Suprapubic skin (tissue), 4 donors: ENCODE measurements at regions not wholly inside any gene's neighbourhood (a gene's known extent, or its start where the extent isn't known, plus 50 kb on each side); places are given as distances from the start of the nearest gene placed in this dataset.

Source experiments
- DNase-seq, 2 donors: peaks; one replicate each; pipeline ENCODE4 v3.0.0-alpha.2; 2019; ENCODE audit warnings: low spot score in 2 of 2
- H3K27ac ChIP-seq: fragments of 200-600 bp; sonication (generic); one replicate; pipeline ENCODE4 v1.5.1; 2019
- H3K27me3 ChIP-seq: fragments of 200-600 bp; sonication (generic); one replicate; pipeline ENCODE4 v1.5.1; 2019
- H3K36me3 ChIP-seq: fragments of 200-600 bp; sonication (generic); one replicate; pipeline ENCODE4 v1.5.1; 2019
- H3K4me1 ChIP-seq: fragments of 200-600 bp; sonication (generic); one replicate; pipeline ENCODE4 v1.5.1; 2019
- H3K4me3 ChIP-seq: fragments of 200-600 bp; sonication (generic); one replicate; pipeline ENCODE4 v1.5.1; 2019; ENCODE audit warnings: mild to moderate bottlenecking
- H3K9me3 ChIP-seq: fragments of 200-600 bp; sonication (generic); one replicate; pipeline ENCODE4 v1.5.1; 2019
- CTCF ChIP-seq, 2 donors: fragments of 200-600 bp in 1 of 2; fragments of 450-650 bp in 1 of 2; sonication (generic) in 1 of 2; IDR thresholded peaks; one replicate each; pipeline ENCODE4 v1.5.1; 2016 to 2019; ENCODE audit warnings: antibody characterized with exemption in 2 of 2, mild to moderate bottlenecking in 1 of 2, moderate library complexity in 1 of 2
- EP300 ChIP-seq: sonication (generic); formaldehyde crosslinking; IDR thresholded peaks from one replicate; pipeline ENCODE4 v1.6.1; 2017; ENCODE audit warnings: antibody characterized with exemption
- POLR2A ChIP-seq, 2 donors: fragments of 450-650 bp; IDR thresholded peaks; one replicate each; pipeline ENCODE4 v1.6.1; 2017; ENCODE audit warnings: antibody characterized with exemption in 2 of 2, mild to moderate bottlenecking in 2 of 2, moderate library complexity in 2 of 2
- POLR2AphosphoS5 ChIP-seq, 3 donors: sonication (generic); formaldehyde crosslinking; IDR thresholded peaks; one replicate each; pipeline ENCODE4 v1.6.1; 2017; ENCODE audit warnings: antibody characterized with exemption in 3 of 3
- WGBS: methylation state at CpG from one replicate; pipeline ENCODE4 v1.1.5; 2018; 5-methylcytosine and 5-hydroxymethylcytosine counted together

- DNase-seq, result no peak
- Histone ChIP-seq H3K4me1 (no peaks in the 10 kb centered on the region), H3K27me3 (no peaks in the 10 kb centered on the region), H3K27ac (no peak overlapping the region), H3K9me3 (no peaks in the 10 kb centered on the region), H3K36me3 (no peaks in the 10 kb centered on the region), H3K4me3 (no peak overlapping the region)
- TF ChIP-seq POLR2AphosphoS5 (IDR thresholded peaks at IDR 0.05) (no peak), EP300 (no peak), CTCF (IDR thresholded peaks at IDR 0.05) (no peak), POLR2A (IDR thresholded peaks at IDR 0.05) (no peak)
- WGBS, result 76% methylated on average over 6 of the region's 6 CpGs
These were observed 355.1 kb downstream of the HAO1 start for GRCh38 chr20:7585126-7585679.

- 58% methylated on average over 1 of the region's 1 CpG for WGBS
These were observed 353.8 kb downstream of the HAO1 start for GRCh38 chr20:7586481-7586880.

GRCh38 chr20:7589164-7589563 lies 351.1 kb downstream of the HAO1 start:
- Histone ChIP-seq H3K36me3 (no peaks in the 10 kb centered on the region), H3K27me3 (no peaks in the 10 kb centered on the region), H3K4me3 (no peak overlapping the region), H3K27ac (no peak overlapping the region), H3K9me3 (no peaks in the 10 kb centered on the region), H3K4me1 (no peaks in the 10 kb centered on the region)
- no peak for TF ChIP-seq POLR2AphosphoS5 (IDR thresholded peaks at IDR 0.05)
- no peak for TF ChIP-seq POLR2A (IDR thresholded peaks at IDR 0.05)
- TF ChIP-seq EP300, result no peak
- no peak for TF ChIP-seq CTCF (IDR thresholded peaks at IDR 0.05)
- WGBS, result 100% methylated on average over 1 of the region's 1 CpG
- DNase-seq, result no peak

More at GRCh38 chr20:7586481-7586880, 353.8 kb downstream of the HAO1 start:
- DNase-seq, result no peak
- H3K4me1 ChIP-seq, result no peaks in the 10 kb centered on the region
- H3K9me3 ChIP-seq, result no peaks in the 10 kb centered on the region
- no peak overlapping the region for H3K27ac ChIP-seq
- no peaks in the 10 kb centered on the region for H3K27me3 ChIP-seq
- no peak overlapping the region for H3K4me3 ChIP-seq
- no peaks in the 10 kb centered on the region for H3K36me3 ChIP-seq
- TF ChIP-seq CTCF (IDR thresholded peaks at IDR 0.05), result no peak
- TF ChIP-seq POLR2AphosphoS5 (IDR thresholded peaks at IDR 0.05), result no peak
- TF ChIP-seq POLR2A (IDR thresholded peaks at IDR 0.05), result no peak
- no peak for TF ChIP-seq EP300

- H3K36me3 ChIP-seq, result no peaks in the 10 kb centered on the region
- no peaks in the 10 kb centered on the region for H3K27me3 ChIP-seq
- H3K4me3 ChIP-seq, result no peak overlapping the region
- no peak overlapping the region for H3K27ac ChIP-seq
- WGBS, result 82% methylated on average over 3 of the region's 3 CpGs
- no peak for DNase-seq
- TF ChIP-seq POLR2A (IDR thresholded peaks at IDR 0.05) (no peak), EP300 (no peak), CTCF (IDR thresholded peaks at IDR 0.05) (no peak), POLR2AphosphoS5 (IDR thresholded peaks at IDR 0.05) (no peak)
- H3K4me1 ChIP-seq, result no peaks in the 10 kb centered on the region
- H3K9me3 ChIP-seq, result no peaks in the 10 kb centered on the region
These were observed 343.7 kb downstream of the HAO1 start for GRCh38 chr20:7596541-7596940.

- TF ChIP-seq POLR2A (IDR thresholded peaks at IDR 0.05), result no peak
- no peak for TF ChIP-seq CTCF (IDR thresholded peaks at IDR 0.05)
- TF ChIP-seq POLR2AphosphoS5 (IDR thresholded peaks at IDR 0.05), result no peak
- TF ChIP-seq EP300, result no peak
- 52% methylated on average over 1 of the region's 1 CpG for WGBS
These were observed 338.8 kb downstream of the HAO1 start for GRCh38 chr20:7601431-7601830.

More at GRCh38 chr20:7601431-7601830, 338.8 kb downstream of the HAO1 start:
- Histone ChIP-seq H3K4me1 (no peaks in the 10 kb centered on the region), H3K9me3 (no peaks in the 10 kb centered on the region), H3K27me3 (no peaks in the 10 kb centered on the region), H3K36me3 (no peaks in the 10 kb centered on the region), H3K4me3 (no peak overlapping the region), H3K27ac (no peak overlapping the region)
- no peak for DNase-seq
